ENCODE measurements at regions not wholly inside any gene's neighbourhood (a gene's known extent, or its start where the extent isn't known, plus 50 kb on each side); places are given as distances from the start of the nearest gene placed in this dataset.
"Not testable (repeated sequence)": the region's sequence is repeated elsewhere in the genome, so short reads cannot be mapped to it uniquely, and the experiment has no call there.

DNA sequence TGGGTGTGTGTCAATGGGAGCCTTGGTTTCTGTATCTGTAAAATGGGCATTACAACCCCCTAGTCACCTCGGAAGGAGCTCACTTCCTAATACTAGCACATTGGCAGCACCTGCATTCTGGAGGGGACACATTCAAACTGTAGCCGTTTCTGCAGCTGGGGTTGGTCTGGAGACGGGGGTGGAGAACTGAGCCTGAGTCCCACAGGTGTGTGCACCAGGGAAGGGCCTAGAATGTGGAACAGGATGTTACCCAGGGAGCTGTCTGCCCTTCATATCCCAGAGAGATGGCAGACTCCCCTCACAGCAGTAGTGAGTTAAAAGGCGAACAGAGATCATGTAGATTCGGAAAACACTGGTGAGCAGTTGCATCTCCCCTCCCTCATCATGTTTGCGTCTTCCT lies 272.8 kb upstream of the ZNF32 start:
- DNase-seq = no peak

GRCh38 chr10:43920236-43920758 lies 271.6 kb upstream of the ZNF32 start:
- DNase-seq = not testable (repeated sequence)

- DNase-seq = no peak
Observed at GRCh38 chr10:43913676-43914235, 265.1 kb upstream of the ZNF32 start.

DNA sequence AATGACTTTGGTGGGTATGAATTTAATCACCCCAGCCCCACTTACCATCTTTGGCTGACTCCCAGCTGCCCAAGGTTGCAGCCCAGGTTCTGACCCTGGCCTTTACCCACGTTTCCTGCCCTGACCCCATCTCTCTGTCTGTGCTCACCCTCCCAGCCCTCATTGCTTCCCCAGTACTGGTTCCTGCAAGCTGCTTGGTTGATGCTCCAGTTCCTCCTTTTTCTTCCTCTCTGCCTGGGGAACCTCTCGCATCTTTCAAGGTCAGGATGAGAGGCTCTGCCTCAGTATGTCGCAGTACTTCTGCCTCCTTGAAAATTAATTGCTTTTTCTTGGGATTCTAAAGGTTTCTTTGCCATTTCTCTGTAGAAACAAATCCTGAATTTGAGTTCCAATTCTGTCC lies 263.8 kb upstream of the ZNF32 start:
- DNase-seq = no peak

GRCh38 chr10:43906490-43906889 lies 257.8 kb upstream of the ZNF32 start:
- no peak for DNase-seq

GRCh38 chr10:43905512-43906236 lies 257.0 kb upstream of the ZNF32 start:
- no peak for DNase-seq

DNA sequence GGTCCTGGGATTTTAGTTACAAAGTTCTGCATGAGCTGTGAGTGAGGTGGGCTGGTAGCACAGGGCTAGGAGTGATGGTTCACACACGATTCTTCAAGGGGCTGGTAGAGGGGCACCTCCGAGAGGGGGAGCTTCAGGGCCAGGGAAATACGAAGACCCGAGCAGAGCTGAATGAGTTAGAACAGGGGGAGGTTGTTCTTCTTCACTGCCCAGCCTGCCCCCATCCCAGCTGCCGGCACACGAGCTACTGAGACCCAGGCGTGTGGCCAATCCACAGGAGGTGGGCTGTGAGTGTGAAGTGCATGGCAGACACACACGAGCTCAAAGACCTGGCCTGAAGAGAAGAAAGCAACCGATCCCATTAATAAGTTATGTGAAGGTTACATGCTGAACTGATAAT lies 256.2 kb upstream of the ZNF32 start:
- DNase-seq = no peak

GRCh38 chr10:43904301-43904700 lies 255.6 kb upstream of the ZNF32 start:
- no peak for DNase-seq

DNA sequence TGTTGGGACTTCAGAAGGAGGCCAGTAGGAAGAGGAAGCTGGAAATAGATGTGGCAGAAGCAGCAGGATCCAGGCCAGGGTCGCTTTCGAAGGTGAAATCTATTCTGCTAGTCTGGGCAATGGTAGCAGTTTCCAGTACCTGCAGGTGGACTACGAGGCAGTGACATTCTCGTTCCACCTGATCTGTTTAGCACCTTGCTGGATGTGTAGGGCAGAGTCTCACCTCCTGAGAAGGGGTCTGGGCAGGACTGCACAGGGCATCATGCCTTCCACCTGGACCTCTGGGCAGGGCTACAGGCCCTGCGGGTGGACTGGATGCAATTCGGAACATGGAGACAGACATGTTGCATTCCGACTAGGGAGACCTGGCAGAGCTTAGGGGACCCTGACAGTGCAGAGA lies 254.8 kb upstream of the ZNF32 start:
- DNase-seq = no peak

GRCh38 chr10:43902842-43903241 lies 254.2 kb upstream of the ZNF32 start:
- DNase-seq = no peak

- no peak for DNase-seq
Observed at GRCh38 chr10:43901744-43902504, 253.2 kb upstream of the ZNF32 start.

- DNase-seq = no peak
Observed at GRCh38 chr10:43901302-43901701, 252.6 kb upstream of the ZNF32 start.

- DNase-seq = no peak
Observed at GRCh38 chr10:43900571-43900970, 251.9 kb upstream of the ZNF32 start.

DNA sequence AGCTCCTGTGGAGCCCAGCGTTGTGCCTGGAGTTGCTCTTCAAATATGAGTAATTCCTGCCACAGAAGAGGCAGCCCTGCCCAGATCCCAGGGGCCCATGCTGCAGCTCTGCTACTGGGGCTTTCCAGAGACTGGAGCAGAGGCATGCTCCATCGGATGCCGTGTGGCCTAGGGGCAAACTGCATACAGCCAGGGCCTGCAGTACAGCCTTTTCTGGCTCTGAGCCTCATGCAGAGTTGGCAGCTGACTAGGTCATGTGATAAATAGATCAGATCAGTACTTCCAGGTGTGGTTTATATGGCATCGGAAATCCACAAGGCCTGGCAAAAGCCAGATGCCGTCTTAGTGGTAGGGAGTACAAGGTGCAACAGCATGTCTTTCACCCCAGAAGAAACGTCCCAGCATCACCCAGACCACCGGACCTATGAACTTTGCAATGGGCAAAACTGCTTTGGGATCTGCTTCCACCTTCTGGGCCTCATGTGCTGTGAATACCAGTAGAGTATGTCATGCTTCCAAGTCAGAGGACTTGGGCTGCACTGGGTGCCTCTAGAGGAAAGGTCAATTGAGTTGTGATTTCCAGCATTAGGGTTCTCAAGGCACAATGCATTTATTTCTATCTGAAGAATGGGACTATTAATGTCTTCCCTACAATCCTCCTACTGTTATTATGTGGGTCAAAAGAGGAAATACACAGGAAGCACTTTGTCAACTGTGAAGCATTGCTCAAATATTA lies 250.7 kb upstream of the ZNF32 start:
- DNase-seq = no peak

GRCh38 chr10:43898592-43898991 lies 249.9 kb upstream of the ZNF32 start:
- DNase-seq = no peak

DNA sequence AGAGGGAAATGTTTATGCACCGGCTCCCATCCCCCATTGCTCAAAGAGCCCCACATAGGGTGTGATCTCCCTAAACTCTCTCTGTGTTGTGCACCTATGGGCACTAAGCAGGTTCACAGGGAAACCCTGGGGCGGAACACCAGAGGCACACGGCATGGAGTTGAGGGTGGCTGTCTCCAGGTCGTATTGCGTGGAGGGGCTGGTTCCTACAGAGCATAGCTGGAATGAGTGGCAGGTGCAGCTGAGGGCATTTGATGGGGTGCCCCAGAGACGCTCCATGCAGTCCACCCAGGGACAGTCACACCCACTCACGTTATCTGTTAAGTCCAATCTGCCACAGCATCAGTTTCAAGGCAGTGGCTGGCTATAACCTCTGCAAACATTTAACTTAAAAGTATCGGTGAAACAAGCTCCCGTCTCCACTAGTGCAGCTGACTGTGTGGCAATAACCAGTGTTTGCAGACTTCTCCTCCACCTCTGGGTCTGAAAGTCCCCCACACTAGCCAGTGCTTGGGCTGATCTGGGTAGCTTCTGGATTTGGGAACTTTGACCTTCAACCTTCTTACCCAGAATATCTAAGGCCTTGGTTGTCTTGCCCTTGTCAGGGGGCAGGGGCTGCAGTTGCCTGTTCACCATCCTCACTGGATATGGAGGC lies 249.2 kb upstream of the ZNF32 start:
- no peak for DNase-seq

DNA sequence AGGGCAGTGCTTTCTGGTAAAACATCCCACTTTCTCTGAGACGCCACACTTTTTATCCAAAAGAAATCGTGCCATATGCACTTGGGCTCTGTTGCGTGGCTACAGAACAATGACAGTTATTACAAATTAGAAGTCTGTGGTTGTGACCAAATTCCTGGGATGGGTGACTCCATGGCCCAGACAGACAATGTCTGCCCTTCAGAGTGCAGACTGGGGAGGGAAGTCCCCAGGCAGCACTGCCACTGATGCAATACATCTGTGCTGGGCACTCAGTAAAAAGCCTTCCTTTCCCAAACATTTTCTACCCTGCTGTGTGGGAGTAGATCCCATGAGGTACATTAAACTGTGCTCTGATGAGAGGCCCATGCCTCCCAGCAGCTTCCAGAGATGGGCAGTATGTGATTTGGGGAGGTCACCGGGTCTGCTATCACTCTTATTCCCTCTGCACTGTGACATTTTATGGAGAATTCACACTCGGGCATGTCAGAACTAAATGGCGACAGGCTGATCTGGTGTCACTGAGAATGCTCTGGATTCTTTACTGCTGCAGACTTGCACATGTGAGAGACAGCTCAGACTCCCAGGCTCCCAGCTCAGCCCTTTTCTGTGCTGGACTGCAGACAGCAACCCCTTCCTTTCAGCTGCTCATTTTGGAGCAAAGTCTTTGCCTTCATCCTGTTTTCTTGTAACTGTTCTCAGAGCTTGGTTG lies 243.5 kb upstream of the ZNF32 start:
- DNase-seq = no peak

DNA sequence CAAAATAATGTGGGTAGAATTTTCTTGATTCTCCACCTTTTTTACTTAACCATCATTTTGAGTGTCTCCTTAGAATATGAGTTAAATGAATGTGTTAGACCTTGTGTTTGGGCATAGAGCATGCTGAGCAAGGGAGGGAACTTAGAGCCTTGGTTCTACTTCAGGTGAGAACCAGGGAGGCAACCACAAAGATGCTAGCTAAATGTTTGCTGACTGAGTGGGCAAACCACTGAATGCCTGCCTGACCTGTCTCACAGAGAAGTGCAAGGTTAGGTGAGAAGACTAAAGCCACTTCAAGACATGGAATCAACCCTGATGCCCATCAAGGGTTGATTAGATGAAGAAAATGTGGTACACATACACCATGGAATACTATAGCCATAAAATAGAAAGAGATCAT lies 242.6 kb upstream of the ZNF32 start:
- no peak for DNase-seq

- DNase-seq = no peak
Observed at GRCh38 chr10:43890124-43890523, 241.4 kb upstream of the ZNF32 start.

DNA sequence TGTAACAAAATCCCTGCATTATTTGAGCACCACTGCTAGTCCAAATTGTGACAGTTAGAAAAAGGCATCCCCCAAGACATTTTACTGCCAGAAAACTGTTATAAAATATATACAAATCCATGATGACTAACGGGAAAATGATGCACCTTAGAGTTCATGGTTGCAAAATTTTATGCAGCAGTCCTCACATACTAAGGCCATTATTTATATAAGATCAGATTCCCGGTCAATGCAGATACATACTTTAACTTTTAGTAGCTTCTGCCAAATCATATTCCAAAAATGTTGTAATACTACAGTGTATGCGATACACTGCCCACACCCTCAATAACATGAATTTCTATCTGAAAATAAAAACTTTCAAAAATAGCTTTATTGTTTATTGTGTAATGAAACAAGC lies 239.9 kb upstream of the ZNF32 start:
- no peak for DNase-seq

- no peak for DNase-seq
Observed at GRCh38 chr10:43885842-43886241, 237.2 kb upstream of the ZNF32 start.

DNA sequence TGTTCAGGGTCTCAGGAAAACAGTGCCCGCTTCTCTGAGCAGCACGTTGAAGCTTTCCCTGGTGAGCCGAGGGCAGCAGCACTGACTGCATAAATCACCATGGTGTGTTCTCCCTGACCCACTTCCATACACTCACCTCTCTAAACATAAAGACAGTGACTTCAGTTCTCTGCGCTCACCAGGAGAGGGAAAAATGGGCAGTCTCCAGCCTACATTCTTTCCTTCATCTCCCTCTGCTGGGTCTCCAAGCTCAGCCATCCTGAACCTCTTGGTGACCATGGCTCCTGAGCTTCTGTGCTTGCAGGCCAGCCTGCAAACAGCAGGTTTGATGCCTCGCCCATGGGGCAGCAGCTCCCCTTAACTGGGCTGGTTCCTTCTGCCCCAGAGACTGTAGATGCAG lies 236.6 kb upstream of the ZNF32 start:
- no peak for DNase-seq

All from NCI-H526 treated with DMSO at 0.1 percent for 48 hours (cell line).